SU-DHL-6 (cell line): ENCODE measurements at regions not wholly inside any gene's neighbourhood (a gene's known extent, or its start where the extent isn't known, plus 50 kb on each side); places are given as distances from the start of the nearest gene placed in this dataset.

Experiments used
- H2AFZ ChIP-seq: fragments of 200-600 bp; sonication (generic); 2 replicates; pipeline ENCODE4 v1.6.1; 2014; ENCODE audit warnings: low read depth, mild to moderate bottlenecking, moderate library complexity, mixed read lengths, antibody characterized with exemption, low read length; ENCODE audit not compliant: severe bottlenecking
- H3F3A ChIP-seq: fragments of 200-600 bp; shearing (Covaris generic); 2 replicates; pipeline ENCODE4 v1.6.0; 2016; ENCODE audit warnings: antibody characterized with exemption, mild to moderate bottlenecking; ENCODE audit not compliant: insufficient read depth
- H3K27ac ChIP-seq: fragments of 200-600 bp; sonication (generic); 2 replicates; pipeline ENCODE4 v1.5.1; 2016; ENCODE audit warnings: low read depth, mild to moderate bottlenecking, low read length, moderate library complexity, mixed read lengths
- H3K27me3 ChIP-seq: fragments of 200-600 bp; sonication (generic), shearing (Covaris generic); 2 replicates; pipeline ENCODE4 v1.6.0; 2014; ENCODE audit warnings: mild to moderate bottlenecking, low read length
- H3K36me3 ChIP-seq: fragments of 200-600 bp; sonication (generic); 2 replicates; pipeline ENCODE4 v1.6.1; 2014; ENCODE audit warnings: mild to moderate bottlenecking, low read length, mixed read lengths
- H3K4me2 ChIP-seq: fragments of 300-600, 200-600 bp; shearing (Covaris generic), sonication (generic); 2 replicates; pipeline ENCODE4 v1.6.0; 2014; ENCODE audit warnings: low read length, low read depth, mild to moderate bottlenecking; ENCODE audit not compliant: poor library complexity, severe bottlenecking
- H3K4me3 ChIP-seq: fragments of 200-600 bp; sonication (generic); 2 replicates; pipeline ENCODE4 v1.5.1; 2014; ENCODE audit warnings: antibody characterized with exemption, low read length, mild to moderate bottlenecking, mixed read lengths; ENCODE audit not compliant: insufficient read depth, poor library complexity, severe bottlenecking
- H3K79me2 ChIP-seq: fragments of 200-600 bp; sonication (generic); 2 replicates; pipeline ENCODE4 v1.6.1; 2014; ENCODE audit warnings: mild to moderate bottlenecking, low read length, moderate library complexity; ENCODE audit not compliant: insufficient read depth
- H3K9ac ChIP-seq: fragments of 200-600 bp; sonication (generic); 2 replicates; pipeline ENCODE4 v1.7.0; 2014; ENCODE audit warnings: mild to moderate bottlenecking, low read length
- H3K9me2 ChIP-seq: fragments of 200-600 bp; sonication (generic); replicated peaks from 2 replicates; pipeline ENCODE4 v1.6.1; 2014; ENCODE audit warnings: low read length; ENCODE audit not compliant: insufficient read depth
- H3K9me3 ChIP-seq: fragments of 200-600 bp; sonication (generic); 2 replicates; pipeline ENCODE4 v1.6.1; 2014; ENCODE audit warnings: low read length, mixed read lengths; ENCODE audit not compliant: insufficient read depth
- H4K20me1 ChIP-seq: fragments of 200-600 bp; sonication (generic); 2 replicates; pipeline ENCODE4 v1.6.1; 2014; ENCODE audit warnings: low read depth, mild to moderate bottlenecking, antibody characterized with exemption, low read length, moderate library complexity, mixed read lengths
- CTCF ChIP-seq: fragments of 200-600 bp; sonication (generic); IDR thresholded peaks from one replicate; pipeline ENCODE4 v1.5.1; 2017; ENCODE audit warnings: antibody characterized with exemption, mild to moderate bottlenecking, low read length, moderate library complexity; ENCODE audit not compliant: insufficient read depth, poor library complexity, severe bottlenecking
- EZH2phosphoT487 ChIP-seq: fragments of 200-600 bp; sonication (generic), shearing (Covaris generic); conservative IDR thresholded peaks from 2 replicates; pipeline ENCODE4 v1.6.1; 2018; ENCODE audit warnings: mild to moderate bottlenecking, antibody characterized with exemption, low read length, moderate library complexity, mixed read lengths

GRCh38 chr4:180805101-180805500 is 1438.1 kb upstream of the TENM3 start:
- H3K4me2 ChIP-seq: no peak overlapping the region
- TF ChIP-seq EZH2phosphoT487 (no peak), CTCF (no peak)
- no peaks in the 10 kb centered on the region for H4K20me1 ChIP-seq
- H3K27me3 ChIP-seq: no peaks in the 10 kb centered on the region
- no peaks in the 10 kb centered on the region for H3F3A ChIP-seq
- no peaks in the 10 kb centered on the region for H3K9me2 ChIP-seq
- H3K36me3 ChIP-seq: no peaks in the 10 kb centered on the region
- no peak overlapping the region for H3K27ac ChIP-seq
- H3K4me3 ChIP-seq: no peak overlapping the region
- H3K9me3 ChIP-seq: no peaks in the 10 kb centered on the region
- H3K9ac ChIP-seq: no peak overlapping the region
- H2AFZ ChIP-seq: no peak overlapping the region
- H3K79me2 ChIP-seq: no peaks in the 10 kb centered on the region

GRCh38 chr4:180808862-180809261 is 1434.3 kb upstream of the TENM3 start:
- Histone ChIP-seq H3K9me2 (no peaks in the 10 kb centered on the region), H2AFZ (no peak overlapping the region), H3K79me2 (no peaks in the 10 kb centered on the region), H3K36me3 (no peaks in the 10 kb centered on the region), H3K9me3 (no peaks in the 10 kb centered on the region), H3K27ac (no peak overlapping the region), H3K27me3 (no peaks in the 10 kb centered on the region), H3K4me3 (no peak overlapping the region), H4K20me1 (no peaks in the 10 kb centered on the region), H3F3A (no peaks in the 10 kb centered on the region), H3K9ac (no peak overlapping the region), H3K4me2 (no peak overlapping the region)
- TF ChIP-seq CTCF (no peak), EZH2phosphoT487 (no peak)

GRCh38 chr4:180809439-180809838 is 1433.8 kb upstream of the TENM3 start:
- Histone ChIP-seq H4K20me1 (no peaks in the 10 kb centered on the region), H3K9ac (no peak overlapping the region), H3K27ac (no peak overlapping the region), H3K4me2 (no peak overlapping the region), H3K36me3 (no peaks in the 10 kb centered on the region), H2AFZ (no peak overlapping the region), H3F3A (no peaks in the 10 kb centered on the region), H3K4me3 (no peak overlapping the region), H3K9me3 (no peaks in the 10 kb centered on the region), H3K79me2 (no peaks in the 10 kb centered on the region), H3K27me3 (no peaks in the 10 kb centered on the region), H3K9me2 (no peaks in the 10 kb centered on the region)
- TF ChIP-seq CTCF (no peak), EZH2phosphoT487 (no peak)

- Histone ChIP-seq H3K4me2 (no peak overlapping the region), H3K9ac (no peak overlapping the region), H4K20me1 (no peaks in the 10 kb centered on the region), H3K79me2 (no peaks in the 10 kb centered on the region), H3K27me3 (no peaks in the 10 kb centered on the region), H3K36me3 (no peaks in the 10 kb centered on the region), H3K4me3 (no peak overlapping the region), H3K27ac (no peak overlapping the region), H3K9me3 (no peaks in the 10 kb centered on the region), H3F3A (no peaks in the 10 kb centered on the region), H3K9me2 (no peaks in the 10 kb centered on the region), H2AFZ (no peak overlapping the region)
- TF ChIP-seq CTCF: no peak
- no peak for TF ChIP-seq EZH2phosphoT487
Measured at GRCh38 chr4:180810581-180810980, 1432.6 kb upstream of the TENM3 start.
